Mesothelial cell of epicardium (in vitro differentiated cells): ENCODE measurements at regions not wholly inside any gene's neighbourhood (a gene's known extent, or its start where the extent isn't known, plus 50 kb on each side); places are given as distances from the start of the nearest gene placed in this dataset.

Source experiments
- DNase-seq, 2 experiments: peaks; one replicate each; pipeline ENCODE4 v3.0.0; 2021; ENCODE audit warnings: low spot score in 2 of 2; ENCODE audit not compliant: unreplicated experiment in 2 of 2
- H3K27ac Mint-ChIP-seq: 2 replicates; pipeline ENCODE4 v1.8.0; 2021; ENCODE audit warnings: mixed read lengths
- H3K27me3 Mint-ChIP-seq: 2 replicates; pipeline ENCODE4 v1.8.0; 2021; ENCODE audit warnings: low read depth, mixed read lengths
- H3K36me3 Mint-ChIP-seq: 2 replicates; pipeline ENCODE4 v1.8.0; 2021; ENCODE audit warnings: mixed read lengths
- H3K4me1 Mint-ChIP-seq: 2 replicates; pipeline ENCODE4 v1.8.0; 2021; ENCODE audit warnings: mixed read lengths
- H3K4me3 Mint-ChIP-seq: 2 replicates; pipeline ENCODE4 v1.8.0; 2021; ENCODE audit warnings: mild to moderate bottlenecking, moderate library complexity, mixed read lengths
- H3K9me3 Mint-ChIP-seq: 2 replicates; pipeline ENCODE4 v1.8.0; 2021; ENCODE audit warnings: mixed read lengths
- TF ChIP-seq, protein P1 (sequence below): fragments of 200-600 bp; sonication (generic); IDR thresholded peaks from one replicate; pipeline ENCODE4 v1.5.0; 2021; ENCODE audit warnings: antibody characterized with exemption; ENCODE audit not compliant: unreplicated experiment

DNA sequence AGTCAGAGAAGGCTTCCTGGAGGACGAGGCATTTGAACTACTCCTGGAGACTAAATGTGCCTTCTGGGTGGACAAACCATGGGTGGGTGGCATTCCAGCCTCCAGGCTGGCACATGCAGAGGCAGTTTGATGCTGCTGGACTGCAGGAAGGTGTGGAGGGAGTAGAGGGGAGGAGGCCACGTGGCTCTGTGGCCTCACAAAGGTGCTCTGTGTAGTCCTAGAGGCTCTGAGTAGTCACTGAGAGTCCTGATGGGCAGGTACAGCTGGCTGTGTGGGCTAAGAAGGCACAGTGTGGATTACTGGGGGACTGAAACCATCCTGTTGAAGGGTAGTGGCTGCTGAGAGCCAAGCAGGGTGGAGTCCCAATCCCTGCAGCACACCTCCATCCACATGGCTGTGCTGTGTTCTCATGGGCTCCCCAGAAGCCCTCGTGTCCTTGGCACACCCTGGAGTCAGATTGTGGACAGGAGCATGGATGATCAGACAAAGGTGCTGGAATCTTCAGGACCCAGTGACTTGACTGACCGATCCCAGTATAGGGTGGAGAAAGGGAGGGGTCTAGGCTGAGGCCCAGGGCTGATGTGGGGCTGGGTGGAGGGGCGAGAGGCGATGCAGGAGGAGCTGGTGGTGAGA is 87.4 kb upstream of the HS6ST1 start:
- Mint-ChIP-seq H3K27ac (no peak overlapping the region), H3K27me3 (no peaks in the 10 kb centered on the region), H3K9me3 (no peaks in the 10 kb centered on the region), H3K36me3 (no peaks in the 10 kb centered on the region), H3K4me1 (peaks cover 35% of the 10 kb centered on the region), H3K4me3 (no peak overlapping the region)
- DNase-seq = no peak
- TF ChIP-seq, protein P1, sequence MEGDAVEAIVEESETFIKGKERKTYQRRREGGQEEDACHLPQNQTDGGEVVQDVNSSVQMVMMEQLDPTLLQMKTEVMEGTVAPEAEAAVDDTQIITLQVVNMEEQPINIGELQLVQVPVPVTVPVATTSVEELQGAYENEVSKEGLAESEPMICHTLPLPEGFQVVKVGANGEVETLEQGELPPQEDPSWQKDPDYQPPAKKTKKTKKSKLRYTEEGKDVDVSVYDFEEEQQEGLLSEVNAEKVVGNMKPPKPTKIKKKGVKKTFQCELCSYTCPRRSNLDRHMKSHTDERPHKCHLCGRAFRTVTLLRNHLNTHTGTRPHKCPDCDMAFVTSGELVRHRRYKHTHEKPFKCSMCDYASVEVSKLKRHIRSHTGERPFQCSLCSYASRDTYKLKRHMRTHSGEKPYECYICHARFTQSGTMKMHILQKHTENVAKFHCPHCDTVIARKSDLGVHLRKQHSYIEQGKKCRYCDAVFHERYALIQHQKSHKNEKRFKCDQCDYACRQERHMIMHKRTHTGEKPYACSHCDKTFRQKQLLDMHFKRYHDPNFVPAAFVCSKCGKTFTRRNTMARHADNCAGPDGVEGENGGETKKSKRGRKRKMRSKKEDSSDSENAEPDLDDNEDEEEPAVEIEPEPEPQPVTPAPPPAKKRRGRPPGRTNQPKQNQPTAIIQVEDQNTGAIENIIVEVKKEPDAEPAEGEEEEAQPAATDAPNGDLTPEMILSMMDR = no peak

DNA sequence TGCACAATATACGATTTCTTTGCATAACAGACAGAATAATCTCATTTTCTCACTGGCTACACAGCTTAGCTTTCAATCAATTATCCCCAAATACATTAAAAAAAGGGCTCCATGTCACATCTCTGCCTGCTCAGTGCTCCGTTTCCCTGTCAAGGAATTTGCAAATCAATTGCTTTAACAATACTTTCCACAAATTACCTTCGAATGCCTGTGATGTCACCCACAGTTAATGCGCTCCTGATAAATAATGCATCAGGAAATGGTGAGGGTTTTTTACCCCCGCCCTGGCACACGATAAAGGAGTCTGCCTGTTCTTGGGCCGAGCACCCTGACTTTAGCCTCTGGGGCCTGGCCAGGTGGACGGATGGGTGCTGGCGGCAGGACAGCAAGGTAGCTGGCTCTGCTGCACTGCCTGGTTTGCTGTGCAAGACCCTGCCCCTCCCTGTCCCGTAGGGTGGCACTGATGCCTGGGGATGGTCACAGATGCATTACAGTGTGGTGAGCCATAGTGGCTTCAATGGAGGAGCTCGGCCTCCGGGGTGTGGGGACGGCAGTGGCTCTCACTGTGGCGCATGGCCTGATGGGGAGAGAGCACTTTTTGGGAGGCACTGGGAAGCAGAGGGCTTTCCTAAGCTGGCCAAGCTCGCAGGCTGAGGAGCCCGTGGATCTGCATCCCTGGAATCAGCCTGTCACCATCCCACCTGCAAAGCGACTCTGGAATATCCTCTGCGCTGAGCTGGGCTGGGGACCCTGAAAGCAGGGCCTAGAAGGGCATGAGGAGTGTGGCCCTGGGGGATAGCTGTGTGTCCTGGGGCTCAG is 88.3 kb upstream of the HS6ST1 start:
- peaks cover 35% of the 10 kb centered on the region for H3K4me1 Mint-ChIP-seq
- no peaks in the 10 kb centered on the region for H3K27me3 Mint-ChIP-seq
- TF ChIP-seq, protein P1 = no peak
- DNase-seq = peak in 1 of 2 experiments; percentile 29
- no peaks in the 10 kb centered on the region for H3K36me3 Mint-ChIP-seq
- H3K9me3 Mint-ChIP-seq = no peaks in the 10 kb centered on the region
- H3K4me3 Mint-ChIP-seq = no peak overlapping the region
- H3K27ac Mint-ChIP-seq = no peak overlapping the region

DNA sequence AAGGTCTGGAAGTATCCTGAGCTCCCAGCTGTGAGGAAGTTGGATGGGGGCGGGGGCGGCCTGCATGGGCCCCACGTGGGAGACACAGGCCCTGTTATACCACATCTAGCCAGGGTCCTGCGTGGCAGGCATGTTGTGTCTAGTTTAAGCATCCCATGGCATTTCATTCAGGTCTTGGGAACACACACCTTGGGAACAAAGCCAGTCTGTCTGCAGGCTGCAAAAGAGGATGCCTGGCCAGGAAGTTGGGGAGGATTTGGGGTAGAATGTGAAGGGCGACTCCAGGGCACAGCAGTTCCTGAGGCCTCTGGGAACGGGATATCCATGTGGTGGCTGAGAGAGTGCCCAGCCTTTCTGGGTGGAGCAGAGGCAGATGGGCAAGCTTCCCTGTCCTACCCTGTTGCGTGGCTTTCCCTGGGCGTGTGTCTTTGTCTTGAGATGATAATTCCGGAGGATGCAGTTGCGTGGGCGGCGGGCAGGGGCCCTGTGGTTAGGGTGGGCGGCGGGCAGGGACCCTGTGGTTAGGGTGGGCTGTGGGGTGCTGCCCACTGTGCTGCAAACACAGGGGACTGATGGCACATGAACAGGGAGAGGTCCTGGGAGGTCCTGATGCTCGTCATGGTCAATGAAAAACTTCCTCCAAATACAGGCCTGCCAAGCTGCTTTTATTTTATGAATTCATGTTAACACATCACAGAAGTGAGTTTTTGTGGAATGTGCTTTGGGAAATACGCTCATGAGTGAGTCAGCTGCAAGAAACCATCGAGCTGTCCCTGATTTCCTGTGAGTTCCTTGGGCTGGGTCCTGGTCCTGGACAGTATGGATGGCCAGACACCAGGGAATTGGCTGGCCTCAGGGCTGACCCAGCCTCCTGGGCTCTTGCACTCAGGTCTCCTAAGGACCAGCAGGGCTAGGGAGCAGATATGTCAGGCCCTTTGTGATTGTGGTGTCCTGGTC is 90.0 kb upstream of the HS6ST1 start:
- H3K36me3 Mint-ChIP-seq = no peaks in the 10 kb centered on the region
- H3K4me3 Mint-ChIP-seq = no peak overlapping the region
- H3K27ac Mint-ChIP-seq = peak overlapping the region; percentile 71
- no peaks in the 10 kb centered on the region for H3K27me3 Mint-ChIP-seq
- H3K4me1 Mint-ChIP-seq = peaks cover 30% of the 10 kb centered on the region
- no peaks in the 10 kb centered on the region for H3K9me3 Mint-ChIP-seq
- peak in 1 of 2 experiments; percentile 34 for DNase-seq
- TF ChIP-seq, protein P1 = no peak

DNA sequence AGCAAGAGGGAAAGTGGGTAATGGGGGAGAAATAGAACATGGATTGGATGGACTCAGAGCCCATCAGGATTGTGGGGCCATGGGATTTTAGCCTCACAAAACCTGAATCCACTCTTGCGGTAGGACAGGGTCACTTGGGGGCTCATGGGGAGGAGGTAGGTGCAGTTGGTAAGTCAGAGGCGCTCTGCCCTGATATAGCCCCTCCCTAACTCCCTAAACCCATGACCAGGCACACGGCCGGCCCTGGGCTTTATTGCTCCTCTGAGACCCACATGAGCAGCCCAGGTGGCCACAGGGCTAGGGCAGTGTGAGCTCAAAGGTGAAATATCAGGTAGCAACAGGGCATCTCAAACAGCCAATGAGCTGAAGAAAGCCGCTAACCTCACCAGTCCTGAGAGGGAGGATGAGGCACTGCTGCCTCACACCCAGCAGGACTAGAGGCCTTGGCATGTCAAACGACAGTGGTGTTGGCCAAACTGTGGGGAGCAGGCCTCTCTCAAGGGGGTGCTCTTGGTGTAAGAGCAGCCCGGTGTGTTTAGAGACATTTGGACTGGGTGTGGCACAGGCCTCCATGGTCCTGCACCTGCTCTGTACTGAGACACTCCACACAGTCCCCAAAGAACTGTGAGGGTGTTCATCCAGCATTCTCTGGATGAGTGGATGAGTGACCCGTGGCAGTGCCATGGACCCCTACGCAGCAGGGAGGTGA is 90.8 kb upstream of the HS6ST1 start:
- Mint-ChIP-seq H3K9me3 (no peaks in the 10 kb centered on the region), H3K36me3 (no peaks in the 10 kb centered on the region), H3K4me1 (peaks cover 33% of the 10 kb centered on the region), H3K27me3 (no peaks in the 10 kb centered on the region), H3K27ac (no peak overlapping the region), H3K4me3 (no peak overlapping the region)
- TF ChIP-seq, protein P1 = no peak
- DNase-seq = peak in 1 of 2 experiments; percentile 26
